Neutrophil (primary cell): ENCODE measurements at regions not wholly inside any gene's neighbourhood (a gene's known extent, or its start where the extent isn't known, plus 50 kb on each side); places are given as distances from the start of the nearest gene placed in this dataset.

Source experiments
- H3K27ac ChIP-seq: fragments of 200-600 bp; sonication (generic); 2 replicates; pipeline ENCODE4 v1.5.1; 2016; ENCODE audit warnings: mild to moderate bottlenecking, moderate library complexity
- H3K27me3 ChIP-seq: fragments of 200-600 bp; sonication (generic); 2 replicates; pipeline ENCODE4 v1.6.0; 2016; ENCODE audit warnings: mild to moderate bottlenecking
- H3K36me3 ChIP-seq: fragments of 200-600 bp; sonication (generic); 2 replicates; pipeline ENCODE4 v1.5.1; 2017
- H3K4me1 ChIP-seq, 2 experiments: fragments of 200-600 bp in 1 of 2; sonication (generic) in 1 of 2; 1 replicate in 1 of 2; 2 replicates in 1 of 2; pipeline versions ENCODE4 v1.5.1 to v1.6.1; 2013 to 2016; ENCODE audit warnings: low read depth in 1 of 2, low read length in 1 of 2, mild to moderate bottlenecking in 1 of 2, moderate library complexity in 1 of 2; ENCODE audit not compliant: control insufficient read depth in 1 of 2, insufficient read depth in 1 of 2
- H3K4me3 ChIP-seq, 2 experiments: fragments of 200-600 bp in 1 of 2; sonication (generic) in 1 of 2; 1 replicate in 1 of 2; 2 replicates in 1 of 2; pipeline ENCODE4 v1.5.1; 2013 to 2016; ENCODE audit warnings: low read depth in 1 of 2, low read length in 1 of 2, mild to moderate bottlenecking in 1 of 2, moderate library complexity in 1 of 2
- H3K9me3 ChIP-seq: fragments of 200-600 bp; sonication (generic); 2 replicates; pipeline ENCODE4 v1.5.1; 2016
- TF ChIP-seq, protein P1 (sequence below): fragments of 200-600 bp; sonication (generic); IDR thresholded peaks from 2 replicates; pipeline ENCODE4 v1.5.1; 2016; ENCODE audit warnings: antibody characterized with exemption

DNA sequence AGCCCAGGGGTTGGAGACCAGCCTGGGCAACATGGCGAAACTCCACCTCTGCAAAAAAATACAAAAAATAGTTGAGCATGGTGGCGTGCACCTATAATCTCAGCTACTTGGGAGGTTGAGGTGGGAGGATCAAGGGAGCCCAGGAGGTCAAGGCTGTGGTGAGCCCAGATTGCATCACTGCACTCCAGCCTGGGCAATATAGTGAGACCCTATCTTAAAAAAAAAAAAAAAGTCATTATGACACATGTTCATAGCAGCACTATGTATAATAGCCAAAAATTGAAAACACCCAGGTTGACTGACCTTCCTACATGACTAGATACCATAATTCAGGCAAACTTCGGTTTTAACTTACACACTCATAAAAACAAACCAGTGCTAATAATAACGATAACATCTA, 90.8 kb upstream of the RBPJ start:
- Histone ChIP-seq H3K4me3 (no peak overlapping the region), H3K4me1 (no peaks in the 10 kb centered on the region), H3K9me3 (no peaks in the 10 kb centered on the region), H3K36me3 (no peaks in the 10 kb centered on the region), H3K27me3 (no peaks in the 10 kb centered on the region), H3K27ac (no peak overlapping the region)
- TF ChIP-seq, protein P1, sequence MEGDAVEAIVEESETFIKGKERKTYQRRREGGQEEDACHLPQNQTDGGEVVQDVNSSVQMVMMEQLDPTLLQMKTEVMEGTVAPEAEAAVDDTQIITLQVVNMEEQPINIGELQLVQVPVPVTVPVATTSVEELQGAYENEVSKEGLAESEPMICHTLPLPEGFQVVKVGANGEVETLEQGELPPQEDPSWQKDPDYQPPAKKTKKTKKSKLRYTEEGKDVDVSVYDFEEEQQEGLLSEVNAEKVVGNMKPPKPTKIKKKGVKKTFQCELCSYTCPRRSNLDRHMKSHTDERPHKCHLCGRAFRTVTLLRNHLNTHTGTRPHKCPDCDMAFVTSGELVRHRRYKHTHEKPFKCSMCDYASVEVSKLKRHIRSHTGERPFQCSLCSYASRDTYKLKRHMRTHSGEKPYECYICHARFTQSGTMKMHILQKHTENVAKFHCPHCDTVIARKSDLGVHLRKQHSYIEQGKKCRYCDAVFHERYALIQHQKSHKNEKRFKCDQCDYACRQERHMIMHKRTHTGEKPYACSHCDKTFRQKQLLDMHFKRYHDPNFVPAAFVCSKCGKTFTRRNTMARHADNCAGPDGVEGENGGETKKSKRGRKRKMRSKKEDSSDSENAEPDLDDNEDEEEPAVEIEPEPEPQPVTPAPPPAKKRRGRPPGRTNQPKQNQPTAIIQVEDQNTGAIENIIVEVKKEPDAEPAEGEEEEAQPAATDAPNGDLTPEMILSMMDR = no peak

DNA sequence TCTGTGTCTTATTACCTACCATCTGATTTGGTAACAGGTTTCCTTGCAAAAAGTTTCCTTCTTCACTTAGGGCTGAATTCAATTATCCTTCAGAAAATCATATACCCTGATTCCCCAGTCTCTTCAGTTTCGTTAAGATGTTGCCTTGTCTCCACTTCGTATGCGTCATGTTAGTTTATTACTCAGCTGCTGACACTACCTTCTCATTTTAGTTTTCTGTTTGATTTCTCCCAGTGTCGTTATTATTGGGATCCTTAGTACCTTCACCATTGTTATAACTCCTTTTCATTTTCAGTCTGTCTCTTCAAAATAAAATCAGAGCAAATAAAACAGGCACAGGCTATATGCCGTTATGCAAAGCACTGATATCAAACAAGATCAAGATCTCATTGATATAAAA, 87.5 kb upstream of the RBPJ start:
- Histone ChIP-seq H3K27ac (no peak overlapping the region), H3K4me3 (no peak overlapping the region), H3K9me3 (no peaks in the 10 kb centered on the region), H3K36me3 (no peaks in the 10 kb centered on the region), H3K4me1 (no peaks in the 10 kb centered on the region), H3K27me3 (no peaks in the 10 kb centered on the region)
- TF ChIP-seq, protein P1 = no peak

DNA sequence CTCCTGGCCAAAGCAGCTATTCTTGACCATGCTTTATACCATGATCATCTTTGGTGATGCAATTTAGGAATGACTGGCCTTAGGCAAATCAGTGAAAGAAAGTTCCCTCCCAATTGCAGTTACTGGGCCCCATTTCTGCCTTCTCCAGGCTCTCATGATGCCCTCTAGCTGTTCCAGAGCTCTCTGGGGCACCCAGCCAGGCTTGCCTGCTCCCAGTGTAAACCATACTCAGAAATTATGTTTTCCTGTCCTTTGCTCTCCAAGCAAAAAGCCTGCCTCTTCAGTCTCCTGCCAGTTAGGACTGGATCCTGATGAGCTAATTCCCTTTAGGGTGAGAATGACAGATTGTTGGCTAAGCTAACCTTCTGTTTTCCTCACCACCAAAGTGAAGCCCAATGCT, 85.3 kb upstream of the RBPJ start:
- H3K4me3 ChIP-seq = no peak overlapping the region
- H3K27me3 ChIP-seq = no peaks in the 10 kb centered on the region
- no peaks in the 10 kb centered on the region for H3K4me1 ChIP-seq
- no peaks in the 10 kb centered on the region for H3K9me3 ChIP-seq
- no peaks in the 10 kb centered on the region for H3K36me3 ChIP-seq
- TF ChIP-seq, protein P1 = no peak
- H3K27ac ChIP-seq = peak overlapping the region; percentile 2

DNA sequence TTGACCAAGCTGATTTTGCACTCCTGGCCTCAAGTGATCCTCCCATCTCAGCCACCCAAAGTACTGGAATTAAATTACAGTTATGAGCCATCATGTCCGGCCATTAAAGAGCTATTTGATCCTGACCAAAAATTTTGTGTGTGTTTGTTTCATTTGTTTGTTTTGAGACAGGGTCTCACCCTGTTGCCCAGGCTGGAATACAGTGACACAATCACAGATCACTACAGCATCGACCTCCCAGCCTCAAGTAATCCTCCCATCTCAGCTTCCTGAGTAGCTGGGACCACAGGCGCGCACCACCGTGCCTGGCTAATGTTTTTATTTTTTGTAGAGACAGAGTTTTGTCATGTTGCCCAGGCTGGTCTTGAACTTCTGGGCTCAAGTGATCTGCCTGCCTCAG, 82.9 kb upstream of the RBPJ start:
- H3K27ac ChIP-seq = no peak overlapping the region
- no peaks in the 10 kb centered on the region for H3K9me3 ChIP-seq
- H3K36me3 ChIP-seq = peaks cover 3% of the 10 kb centered on the region
- H3K4me1 ChIP-seq = no peaks in the 10 kb centered on the region
- H3K4me3 ChIP-seq = no peak overlapping the region
- TF ChIP-seq, protein P1 = no peak
- H3K27me3 ChIP-seq = no peaks in the 10 kb centered on the region

DNA sequence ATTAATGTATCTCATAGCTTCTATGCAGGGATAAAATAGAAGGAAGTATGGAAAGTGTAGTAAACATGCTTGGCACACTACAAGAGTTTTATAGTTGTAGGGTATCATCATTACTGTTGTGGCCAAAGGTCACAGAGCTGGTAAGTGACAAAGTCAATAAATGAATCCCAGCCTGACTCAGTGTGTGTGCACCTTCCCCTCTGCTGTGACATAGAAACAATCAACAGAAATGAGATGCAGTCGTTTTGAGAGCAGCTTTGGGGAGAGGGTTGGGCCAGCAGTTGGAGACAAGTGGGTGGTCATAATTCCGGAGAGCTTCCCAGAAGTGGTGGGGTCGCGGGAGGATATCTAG, 82.4 kb upstream of the RBPJ start:
- H3K27ac ChIP-seq = no peak overlapping the region
- no peaks in the 10 kb centered on the region for H3K9me3 ChIP-seq
- TF ChIP-seq, protein P1 = no peak
- H3K4me3 ChIP-seq = no peak overlapping the region
- H3K27me3 ChIP-seq = no peaks in the 10 kb centered on the region
- H3K4me1 ChIP-seq = no peaks in the 10 kb centered on the region
- peaks cover 3% of the 10 kb centered on the region for H3K36me3 ChIP-seq
